B cell (primary cell): ENCODE measurements at regions not wholly inside any gene's neighbourhood (a gene's known extent, or its start where the extent isn't known, plus 50 kb on each side); places are given as distances from the start of the nearest gene placed in this dataset.

Experiments used
- ATAC-seq: fragments of 200-7000 bp; cut with Tn5 transposase; one replicate; pipeline ENCODE4 v1.10.0; 2021; ENCODE audit warnings: low read depth, mild to moderate bottlenecking, moderate number of reproducible peaks, moderate library complexity
- CTCF ChIA-PET: fragments of 350-600 bp; sonication (Branson Sonifier 250); formaldehyde crosslinking; loops from one replicate; lab custom pipeline; 2021; ENCODE audit warnings: antibody characterized with exemption, inconsistent platforms; lab: Charles Lee
- POLR2A ChIA-PET: fragments of 350-600 bp; sonication (Branson Sonifier 250); formaldehyde crosslinking; loops from one replicate; lab custom pipeline; 2021; ENCODE audit warnings: antibody characterized with exemption; lab: Charles Lee
- DNase-seq: peaks from one replicate; pipeline ENCODE4 v3.0.0; 2013
- H2AFZ ChIP-seq: 2 replicates; pipeline ENCODE4 v1.6.1; 2012; ENCODE audit warnings: mild to moderate bottlenecking, low read depth, low read length; ENCODE audit not compliant: insufficient read depth, poor library complexity, severe bottlenecking
- H3K27ac ChIP-seq, 2 donors: 1 replicate in 1 of 2; 2 replicates in 1 of 2; pipeline ENCODE4 v1.5.1; 2012 to 2013; ENCODE audit warnings: low read length in 2 of 2, mild to moderate bottlenecking in 2 of 2, moderate library complexity in 1 of 2
- H3K27me3 ChIP-seq, 4 experiments: fragments of 200-600 bp in 1 of 4; sonication (generic) in 1 of 4; replicated peaks in 1 of 4; 1 replicate in 2 of 4; 2 replicates in 2 of 4; pipeline versions ENCODE4 v1.6.1 to v1.7.0; 2013 to 2016; ENCODE audit warnings: low read length in 3 of 4, mild to moderate bottlenecking in 2 of 4, mixed read lengths in 1 of 4, moderate library complexity in 1 of 4; ENCODE audit not compliant: insufficient read depth in 4 of 4, control insufficient read depth in 3 of 4; ENCODE audit errors: control extremely low read depth in 1 of 4
- H3K36me3 ChIP-seq, 2 experiments: replicated peaks in 1 of 2; 1 replicate in 1 of 2; 2 replicates in 1 of 2; pipeline versions ENCODE4 v1.6.1 to v1.7.1; 2013; ENCODE audit warnings: low read length in 1 of 2; ENCODE audit not compliant: insufficient read depth in 2 of 2, control insufficient read depth in 1 of 2; ENCODE audit errors: control extremely low read depth in 1 of 2, extremely low read depth in 1 of 2
- H3K4me1 ChIP-seq, 2 donors: fragments of 200-600 bp in 1 of 2; sonication (generic) in 1 of 2; 1 replicate in 1 of 2; 2 replicates in 1 of 2; pipeline versions ENCODE4 v1.5.1 to v1.6.1; 2013 to 2017; ENCODE audit warnings: low read length in 2 of 2; ENCODE audit not compliant: control insufficient read depth in 2 of 2, insufficient read depth in 2 of 2
- H3K4me2 ChIP-seq: replicated peaks from 2 replicates; pipeline ENCODE3; 2012; ENCODE audit warnings: mild to moderate bottlenecking, low read depth, low read length; ENCODE audit not compliant: poor library complexity, severe bottlenecking
- H3K4me3 ChIP-seq, 5 experiments: fragments of 200-600 bp in 1 of 5; sonication (generic) in 1 of 5; 1 replicate in 3 of 5; 2 replicates in 2 of 5; pipeline versions ENCODE4 v1.5.1 to v1.7.0; 2011 to 2016; ENCODE audit warnings: low read length in 4 of 5, mild to moderate bottlenecking in 4 of 5, low read depth in 2 of 5, control low read depth in 1 of 5, moderate library complexity in 1 of 5; ENCODE audit not compliant: insufficient read depth in 1 of 5; ENCODE audit errors: control extremely low read depth in 1 of 5, extremely low read depth in 1 of 5
- H3K79me2 ChIP-seq: fragments of 200-600 bp; sonication (generic); one replicate; pipeline ENCODE4 v1.6.0; 2016; ENCODE audit warnings: low read length; ENCODE audit not compliant: control insufficient read depth, insufficient read depth
- H3K9ac ChIP-seq: fragments of 200-600 bp; sonication (generic); 2 replicates; pipeline ENCODE4 v1.6.1; 2017; ENCODE audit warnings: mild to moderate bottlenecking, low read length, moderate library complexity
- H3K9me3 ChIP-seq, 3 donors: one replicate each; pipeline versions ENCODE4 v1.6.1 to v1.7.1; 2013; ENCODE audit warnings: low read length in 2 of 3; ENCODE audit not compliant: control insufficient read depth in 2 of 3, insufficient read depth in 1 of 3; ENCODE audit errors: control extremely low read depth in 1 of 3
- H4K20me1 ChIP-seq: 2 replicates; pipeline ENCODE4 v1.6.0; 2012; ENCODE audit warnings: mild to moderate bottlenecking, low read length; ENCODE audit not compliant: insufficient read depth, control insufficient read depth, poor library complexity, severe bottlenecking
- H3K27ac Mint-ChIP-seq: one replicate; pipeline ENCODE4 v1.8.0; 2021; ENCODE audit warnings: mixed read lengths
- H3K27me3 Mint-ChIP-seq: one replicate; pipeline ENCODE4 v1.8.0; 2021; ENCODE audit warnings: mixed read lengths
- H3K4me1 Mint-ChIP-seq: one replicate; pipeline ENCODE4 v1.8.0; 2021; ENCODE audit warnings: mixed read lengths
- H3K4me3 Mint-ChIP-seq: one replicate; pipeline ENCODE4 v1.8.0; 2021; ENCODE audit warnings: mixed read lengths
- H3K9me3 Mint-ChIP-seq: one replicate; pipeline ENCODE4 v1.8.0; 2022; ENCODE audit warnings: mixed read lengths; ENCODE audit not compliant: insufficient read depth
- EZH2 ChIP-seq: IDR thresholded peaks from 2 replicates; pipeline ENCODE4 v1.6.1; 2012; ENCODE audit warnings: borderline replicate concordance, low read depth, mild to moderate bottlenecking, moderate library complexity, low read length; ENCODE audit not compliant: insufficient read depth, poor library complexity, severe bottlenecking
- WGBS: methylation state at CpG from one replicate; pipeline ENCODE4 v1.1.5; 2013; ENCODE audit warnings: missing lambda C conversion rate; ENCODE audit not compliant: insufficient coverage; 5-methylcytosine and 5-hydroxymethylcytosine counted together
- intact Hi-C: fragments of 100-400 bp; cut with micrococcal nuclease; formaldehyde crosslinking; loops from one replicate; pipeline ENCODE4 v1.10.0; 2022
- TF ChIP-seq, protein P1 (sequence below): fragments of 200-600 bp; IDR thresholded peaks from one replicate; pipeline ENCODE4 v1.8.0; 2022; ENCODE audit warnings: antibody characterized with exemption, mild to moderate bottlenecking

- no peak overlapping the region for H2AFZ ChIP-seq
- WGBS: 92% methylated on average over 8 of the region's 8 CpGs
- TF ChIP-seq, protein P1, sequence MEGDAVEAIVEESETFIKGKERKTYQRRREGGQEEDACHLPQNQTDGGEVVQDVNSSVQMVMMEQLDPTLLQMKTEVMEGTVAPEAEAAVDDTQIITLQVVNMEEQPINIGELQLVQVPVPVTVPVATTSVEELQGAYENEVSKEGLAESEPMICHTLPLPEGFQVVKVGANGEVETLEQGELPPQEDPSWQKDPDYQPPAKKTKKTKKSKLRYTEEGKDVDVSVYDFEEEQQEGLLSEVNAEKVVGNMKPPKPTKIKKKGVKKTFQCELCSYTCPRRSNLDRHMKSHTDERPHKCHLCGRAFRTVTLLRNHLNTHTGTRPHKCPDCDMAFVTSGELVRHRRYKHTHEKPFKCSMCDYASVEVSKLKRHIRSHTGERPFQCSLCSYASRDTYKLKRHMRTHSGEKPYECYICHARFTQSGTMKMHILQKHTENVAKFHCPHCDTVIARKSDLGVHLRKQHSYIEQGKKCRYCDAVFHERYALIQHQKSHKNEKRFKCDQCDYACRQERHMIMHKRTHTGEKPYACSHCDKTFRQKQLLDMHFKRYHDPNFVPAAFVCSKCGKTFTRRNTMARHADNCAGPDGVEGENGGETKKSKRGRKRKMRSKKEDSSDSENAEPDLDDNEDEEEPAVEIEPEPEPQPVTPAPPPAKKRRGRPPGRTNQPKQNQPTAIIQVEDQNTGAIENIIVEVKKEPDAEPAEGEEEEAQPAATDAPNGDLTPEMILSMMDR: no peak
- TF ChIP-seq EZH2: no peak
- no peaks in the 10 kb centered on the region for H3K27me3 ChIP-seq
- no peak overlapping the region for H3K9ac ChIP-seq
- no peaks in the 10 kb centered on the region for H4K20me1 ChIP-seq
- no peak overlapping the region for H3K4me3 Mint-ChIP-seq
- peaks cover under 1% of the 10 kb centered on the region for H3K9me3 Mint-ChIP-seq
- H3K4me1 ChIP-seq: no peaks in the 10 kb centered on the region
- H3K36me3 ChIP-seq: no peaks in the 10 kb centered on the region
- DNase-seq (no peak), ATAC-seq (no peak)
- H3K79me2 ChIP-seq: no peaks in the 10 kb centered on the region
- no peaks in the 10 kb centered on the region for H3K4me1 Mint-ChIP-seq
- ChIA-PET CTCF (no interaction called here), POLR2A (no interaction called here)
- no peak overlapping the region for H3K4me3 ChIP-seq
- H3K9me3 ChIP-seq: peaks cover 0 to 3% (median 0%) of the 10 kb centered on the region in 3 donors
- no peak overlapping the region for H3K27ac Mint-ChIP-seq
- no peak overlapping the region for H3K27ac ChIP-seq
- peaks cover 13% of the 10 kb centered on the region for H3K27me3 Mint-ChIP-seq
- H3K4me2 ChIP-seq: no peak overlapping the region
- intact Hi-C loops: no loop called here
These were observed 149.8 kb downstream of the ETS2 start for GRCh38 chr21:38955495-38955894.

DNA sequence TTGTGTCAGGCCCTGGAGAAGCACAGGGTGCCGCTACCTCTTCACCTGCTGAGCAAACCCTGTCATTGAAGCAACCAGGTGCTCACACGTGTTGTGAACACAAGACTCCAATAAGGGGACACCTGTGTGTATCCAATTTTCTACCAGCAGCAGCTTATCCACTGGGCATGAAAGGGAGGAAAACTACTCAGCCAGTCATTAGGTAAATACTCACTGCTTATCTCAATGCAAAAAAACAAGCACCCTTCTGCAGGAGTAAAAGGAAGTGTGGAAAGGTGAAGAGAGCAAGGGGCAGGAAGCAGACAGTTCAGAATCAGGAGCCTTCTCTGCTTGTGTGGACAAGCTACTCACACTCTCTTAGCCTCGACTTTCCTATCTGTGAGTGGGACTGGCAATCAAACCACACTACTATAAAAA lies 148.9 kb downstream of the ETS2 start:
- Histone ChIP-seq H3K27ac (no peak overlapping the region), H3K4me3 (no peak overlapping the region), H2AFZ (no peak overlapping the region), H3K4me1 (no peaks in the 10 kb centered on the region), H3K27me3 (no peaks in the 10 kb centered on the region), H3K4me2 (no peak overlapping the region), H3K9ac (no peak overlapping the region), H3K9me3 (peaks cover 0 to 3% (median 0%) of the 10 kb centered on the region in 3 donors), H4K20me1 (no peaks in the 10 kb centered on the region), H3K79me2 (no peaks in the 10 kb centered on the region), H3K36me3 (no peaks in the 10 kb centered on the region)
- 89% methylated on average over 2 of the region's 3 CpGs for WGBS
- intact Hi-C loops: no loop called here
- Mint-ChIP-seq H3K9me3 (peaks cover 6% of the 10 kb centered on the region), H3K4me3 (no peak overlapping the region), H3K27ac (no peak overlapping the region), H3K27me3 (peaks cover 13% of the 10 kb centered on the region), H3K4me1 (no peaks in the 10 kb centered on the region)
- no peak for ATAC-seq
- DNase-seq: no peak
- TF ChIP-seq, protein P1: no peak
- TF ChIP-seq EZH2: no peak
- ChIA-PET POLR2A (no interaction called here), CTCF (no interaction called here)
